ENCODE measurements at regions not wholly inside any gene's neighbourhood (a gene's known extent, or its start where the extent isn't known, plus 50 kb on each side); places are given as distances from the start of the nearest gene placed in this dataset.
"Not testable (repeated sequence)": the region's sequence is repeated elsewhere in the genome, so short reads cannot be mapped to it uniquely, and the experiment has no call there.

GRCh38 chr5:42090162-42090561, 165.1 kb downstream of the FBXO4 start:
- no peak for DNase-seq

DNA sequence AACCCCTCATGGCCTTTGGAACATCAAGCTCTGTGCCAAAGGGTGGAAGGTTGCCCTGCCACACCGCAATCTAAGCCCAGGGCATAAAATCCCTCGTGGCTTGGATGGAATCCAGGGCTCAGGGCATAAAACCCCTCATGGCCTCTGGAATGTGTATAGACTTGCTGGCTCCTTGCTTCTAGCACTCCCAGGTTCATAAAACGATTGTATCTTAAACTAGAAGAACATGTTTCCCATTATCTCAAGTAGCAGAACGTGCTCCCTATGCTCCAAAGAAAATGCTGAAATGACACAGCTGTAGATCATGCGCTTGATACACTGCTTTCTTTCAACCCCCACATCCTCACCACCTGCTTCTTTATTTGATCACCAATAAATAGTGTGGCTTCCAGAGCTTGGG, 174.8 kb downstream of the FBXO4 start:
- DNase-seq = not testable (repeated sequence)

GRCh38 chr5:42108468-42108867, 183.4 kb downstream of the FBXO4 start:
- no peak for DNase-seq

DNA sequence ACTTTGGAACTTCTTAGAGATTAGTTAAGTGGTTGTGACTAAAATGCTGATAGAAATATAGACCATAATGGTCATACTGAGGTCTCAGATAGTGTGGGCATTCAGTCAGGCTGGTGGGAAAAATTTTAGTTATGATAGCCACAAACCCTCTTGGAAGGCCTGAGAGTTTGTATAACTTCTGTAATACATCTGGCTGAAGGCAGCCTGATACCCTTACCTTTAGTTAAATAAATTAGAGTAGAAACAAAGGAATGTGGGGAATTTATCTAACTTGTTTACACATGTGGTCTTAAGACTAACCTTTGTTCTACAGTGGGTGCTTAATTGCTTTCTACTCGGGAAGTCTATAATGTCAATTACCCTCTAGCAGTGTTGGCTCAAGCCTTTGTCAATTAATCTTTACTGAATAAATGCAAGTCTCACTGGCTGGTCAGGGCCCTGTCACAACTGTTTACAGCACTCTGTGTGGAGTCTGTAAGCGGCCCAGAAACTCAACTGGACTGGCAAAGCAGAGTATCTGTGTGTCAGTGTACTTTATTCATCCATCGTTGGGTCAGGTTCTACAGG, 184.0 kb downstream of the FBXO4 start:
- DNase-seq = no peak

DNA sequence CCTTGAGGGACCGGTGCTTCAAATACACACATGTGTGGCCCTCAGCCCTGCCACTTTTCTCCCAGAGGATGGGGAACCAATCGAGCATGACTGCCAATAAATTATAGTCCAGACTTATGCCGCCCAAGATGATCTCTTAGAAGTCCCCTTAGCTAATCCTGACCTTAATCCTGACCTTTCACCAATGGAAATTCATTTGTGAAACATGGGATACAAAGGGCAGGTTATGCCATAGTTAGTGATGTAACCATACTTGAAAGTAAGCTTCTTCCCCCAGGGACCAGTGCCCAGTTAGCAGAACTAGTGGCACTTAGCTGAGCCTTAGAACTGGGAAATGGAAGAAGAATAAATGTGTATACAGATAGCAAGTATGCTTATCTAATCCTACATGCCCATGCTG, 190.6 kb downstream of the FBXO4 start:
- DNase-seq = not testable (repeated sequence)

DNA sequence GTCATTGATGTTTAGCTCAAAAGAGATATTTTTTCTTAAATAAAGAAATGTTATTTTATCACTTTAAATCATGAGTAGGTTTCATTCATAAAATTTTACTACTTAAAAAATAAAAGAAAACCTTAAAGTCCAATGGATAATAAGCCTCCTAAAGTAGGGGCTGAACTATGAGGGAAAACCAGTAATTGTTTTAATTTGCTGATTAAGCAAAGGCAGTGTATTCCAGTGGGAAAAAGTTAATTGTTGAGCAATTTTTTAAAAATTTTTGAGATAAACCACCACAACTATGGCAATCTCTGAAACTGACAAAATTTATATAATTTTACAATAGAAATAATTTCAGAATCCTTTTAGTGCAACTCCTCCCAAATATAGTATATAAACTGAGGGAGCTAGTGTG, 195.0 kb downstream of the FBXO4 start:
- no peak for DNase-seq

DNA sequence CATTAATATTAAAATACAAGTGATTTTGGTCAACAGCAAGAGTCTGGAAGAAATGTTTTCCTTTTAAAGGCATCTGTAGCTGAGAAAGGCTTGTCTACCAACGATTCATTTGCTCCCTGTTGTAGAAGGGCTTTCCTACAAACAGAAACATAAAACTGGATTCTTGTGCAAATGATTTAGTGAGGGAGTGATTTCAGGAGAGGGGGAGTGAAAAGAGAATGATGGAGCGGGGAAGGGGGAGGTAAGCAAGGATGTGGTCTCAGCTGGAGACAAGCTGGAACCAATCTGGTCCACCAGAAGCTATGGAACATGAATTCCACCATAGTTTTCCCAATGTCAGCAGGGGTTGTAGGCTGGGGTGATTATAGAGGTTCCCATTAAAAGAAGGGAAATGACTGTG, 196.3 kb downstream of the FBXO4 start:
- DNase-seq = no peak

- no peak for DNase-seq
These were observed 206.0 kb downstream of the FBXO4 start for GRCh38 chr5:42131081-42131480.

DNA sequence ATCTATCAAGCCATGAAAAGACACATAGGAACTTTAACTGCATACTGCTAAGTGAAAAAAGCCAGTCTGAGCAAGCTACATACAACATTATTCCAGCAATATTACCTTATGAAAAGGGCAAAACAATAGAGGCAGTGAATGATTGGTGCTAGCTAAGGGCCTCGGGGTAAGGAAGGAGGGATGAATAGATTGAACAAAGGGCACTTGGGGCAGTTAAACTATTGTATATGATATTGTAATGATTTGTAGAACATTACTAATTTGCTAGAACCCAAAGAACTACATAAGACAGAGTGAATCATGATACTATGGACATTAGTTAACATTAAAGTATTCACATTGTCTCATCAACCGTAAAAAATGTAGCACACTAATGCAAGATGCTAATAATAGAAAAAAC, 218.3 kb downstream of the FBXO4 start:
- DNase-seq = no peak

GRCh38 chr5:42148813-42149212, 223.7 kb downstream of the FBXO4 start:
- no peak for DNase-seq

GRCh38 chr5:42157215-42157614, 232.1 kb downstream of the FBXO4 start:
- DNase-seq = no peak

DNA sequence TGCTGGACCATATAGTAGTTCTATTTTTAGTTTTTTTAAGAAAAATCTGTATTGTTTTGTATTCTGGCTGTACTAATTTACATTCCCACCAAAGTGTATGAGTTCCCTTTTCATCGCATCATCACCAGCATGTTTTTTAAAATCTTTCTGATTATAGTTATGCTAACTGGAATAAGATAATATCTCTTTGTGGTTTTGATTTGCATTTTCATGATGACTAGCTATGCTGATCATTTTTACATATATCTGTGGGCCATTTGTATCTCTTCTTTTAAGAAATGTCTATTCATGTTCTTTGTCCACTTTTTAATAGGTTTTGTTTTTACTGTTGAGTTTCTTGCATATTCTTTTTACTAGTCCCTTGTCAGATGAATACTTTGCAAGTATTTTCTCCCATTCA, 238.0 kb downstream of the FBXO4 start:
- no peak for DNase-seq

- DNase-seq = no peak
These were observed 243.1 kb downstream of the FBXO4 start for GRCh38 chr5:42168091-42168670.

DNA sequence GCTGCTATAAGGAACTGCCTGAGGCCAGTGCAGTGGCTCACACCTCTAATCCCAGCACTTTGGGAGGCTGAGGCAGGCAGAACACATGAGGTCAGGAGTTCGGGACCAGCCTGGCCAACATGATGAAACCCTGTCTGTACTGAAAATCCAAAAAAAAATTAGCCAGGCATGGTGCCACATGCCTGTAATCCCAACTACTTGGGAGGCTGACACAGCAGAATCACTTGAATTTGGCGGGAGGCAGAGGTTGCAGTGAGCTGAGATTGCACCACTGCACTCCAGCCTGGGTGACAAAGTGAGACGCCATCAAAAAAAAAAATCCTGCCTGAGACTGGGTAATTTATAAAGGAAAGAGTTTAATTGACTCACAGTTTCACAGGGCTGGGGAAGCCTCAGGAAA, 247.1 kb upstream of the GHR start:
- DNase-seq = not testable (repeated sequence)

DNA sequence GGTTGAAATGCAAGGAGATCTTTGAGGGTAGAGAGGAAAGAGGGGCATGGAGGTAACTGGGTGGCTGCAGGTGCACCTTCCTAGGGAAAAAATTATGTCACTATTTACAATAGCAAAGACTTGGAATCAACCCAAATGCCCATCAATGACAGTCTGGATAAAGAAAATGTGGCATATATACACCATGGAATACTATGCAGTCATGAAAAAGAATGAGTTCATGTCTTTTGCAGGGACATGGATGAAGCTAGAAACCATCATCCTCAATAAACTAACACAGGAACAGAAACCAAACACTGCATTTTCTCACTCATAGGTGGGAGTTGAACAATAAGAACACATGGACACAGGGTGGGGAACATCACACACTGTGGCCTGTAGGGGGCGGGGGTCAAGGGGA, 243.4 kb upstream of the GHR start:
- not testable (repeated sequence) for DNase-seq

- no peak for DNase-seq
These were observed 206.3 kb upstream of the GHR start for GRCh38 chr5:42216904-42217303.

- DNase-seq = no peak
These were observed 205.4 kb upstream of the GHR start for GRCh38 chr5:42217791-42218190.

DNA sequence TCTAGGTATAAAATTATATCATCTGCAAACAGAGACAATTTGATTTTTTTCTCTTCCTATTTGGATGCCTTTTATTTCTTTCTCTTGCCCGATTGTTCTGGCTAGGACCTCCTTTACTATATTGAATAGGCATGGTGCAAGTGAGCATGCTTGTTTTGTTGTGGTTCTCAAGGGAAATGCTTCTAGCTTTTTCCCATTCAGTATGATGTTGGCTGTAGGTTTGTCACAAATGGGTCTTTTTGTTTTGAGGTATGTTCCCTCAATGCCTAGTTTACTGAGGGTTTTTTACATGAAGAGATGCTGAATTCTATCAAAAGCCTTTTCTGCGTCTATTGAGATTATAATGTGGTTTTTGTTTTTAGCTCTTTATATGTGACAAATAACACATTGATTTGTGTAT, 198.2 kb upstream of the GHR start:
- no peak for DNase-seq

GRCh38 chr5:42228279-42228678, 195.0 kb upstream of the GHR start:
- DNase-seq = no peak

DNA sequence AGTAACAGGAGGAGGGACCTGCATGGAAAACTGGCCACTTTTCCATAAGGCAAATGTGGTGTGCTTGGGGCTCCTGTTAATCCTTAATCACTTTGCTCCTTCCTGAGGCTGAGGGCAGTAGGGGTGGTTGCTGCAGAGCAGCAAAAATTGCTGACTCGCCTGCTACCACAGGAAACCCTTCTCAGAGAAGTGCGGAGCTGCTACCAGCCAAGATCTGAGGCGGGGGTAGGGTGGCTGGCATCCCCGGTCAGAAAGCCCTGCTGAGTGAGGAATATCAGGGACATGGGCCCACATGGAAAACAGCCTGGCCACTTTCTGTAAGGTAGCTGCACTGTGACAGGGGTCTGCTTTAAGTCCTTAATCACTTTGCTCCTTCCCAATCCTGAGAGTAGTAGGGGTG, 192.4 kb upstream of the GHR start:
- no peak for DNase-seq

- no peak for DNase-seq
These were observed 188.0 kb upstream of the GHR start for GRCh38 chr5:42235241-42235640.

DNA sequence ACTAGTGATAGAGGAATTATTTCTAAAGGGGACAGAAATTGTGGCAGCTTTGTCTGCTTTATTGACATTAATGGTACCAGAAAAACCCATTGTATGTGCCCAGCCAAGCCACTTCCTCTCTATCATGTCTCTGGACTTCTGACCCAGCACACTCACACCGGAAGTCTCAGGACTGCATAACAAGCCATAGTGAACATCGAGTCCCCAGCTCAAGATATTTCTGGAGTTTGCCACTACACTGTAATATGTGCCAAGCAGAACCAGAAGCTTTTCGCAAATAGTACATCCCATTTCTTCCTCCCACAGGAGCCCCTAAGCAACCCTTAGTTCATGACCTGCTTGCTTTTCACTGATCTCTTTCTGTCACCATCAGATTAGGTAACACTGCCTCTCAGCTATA, 187.4 kb upstream of the GHR start:
- no peak for DNase-seq

GRCh38 chr5:42241636-42242035, 181.6 kb upstream of the GHR start:
- no peak for DNase-seq

- DNase-seq = no peak
These were observed 181.0 kb upstream of the GHR start for GRCh38 chr5:42242210-42242609.

DNA sequence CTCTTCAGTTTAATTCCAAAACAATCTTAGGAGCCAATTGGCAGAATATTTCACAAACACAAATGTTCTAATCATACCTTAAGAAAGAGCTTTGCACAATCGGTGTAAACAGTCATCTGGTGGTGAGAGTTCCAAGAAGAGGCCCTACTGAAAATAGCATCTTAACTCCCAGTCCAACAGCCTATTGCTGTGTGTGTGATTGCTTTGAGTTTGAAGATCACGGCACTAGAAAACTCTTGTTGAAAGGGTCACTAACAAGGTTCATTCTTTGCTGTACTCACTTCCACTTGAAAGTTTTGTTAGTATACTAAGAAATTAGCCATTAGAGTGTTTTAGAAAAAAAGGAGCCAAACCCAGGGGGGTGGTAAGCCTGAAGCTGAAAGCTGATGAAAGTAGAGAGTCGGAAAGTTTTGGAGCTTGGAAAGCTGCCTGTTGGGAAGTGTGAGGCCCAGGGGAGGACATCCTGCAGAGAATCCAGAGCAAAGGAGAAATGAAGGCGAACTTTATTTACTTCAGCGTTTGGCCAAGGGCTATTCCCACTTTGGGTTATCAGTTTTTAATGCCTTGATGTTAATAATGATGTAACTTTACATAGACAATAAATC, 180.3 kb upstream of the GHR start:
- DNase-seq = no peak

Data from activated T-cell treated with anti-CD3 and anti-CD28 coated beads, Interleukin-2, amount 50 U/mL, for 48 hours (primary cell).